IMR-90 (cell line): ENCODE measurements at regions not wholly inside any gene's neighbourhood (a gene's known extent, or its start where the extent isn't known, plus 50 kb on each side); places are given as distances from the start of the nearest gene placed in this dataset.
"Not testable (repeated sequence)": the region's sequence is repeated elsewhere in the genome, so short reads cannot be mapped to it uniquely, and the experiment has no call there.

Experiments used
- ATAC-seq: fragments of 200-7000 bp; cut with Tn5 transposase; 2 replicates; pipeline ENCODE4 v1.9.1; 2020; ENCODE audit warnings: low read depth, mild to moderate bottlenecking, moderate library complexity
- BruUV-seq: library from RNA; stranded (reverse); fragments of 400-500 nt; replicated peaks from 2 replicates; lab custom pipeline; 2021; lab: Mats Ljungman, UMichigan
- CTCF ChIA-PET: fragments of 300-600 bp; formaldehyde crosslinking; extraction: SDS; loops from one replicate; lab custom pipeline; 2021; ENCODE audit warnings: antibody characterized with exemption; lab: Yijun Ruan, JAX
- POLR2A ChIA-PET: fragments of 300-600 bp; sonication (Branson Sonifier 250); formaldehyde crosslinking; loops from one replicate; lab custom pipeline; 2022; ENCODE audit warnings: antibody characterized with exemption; ENCODE audit not compliant: unreplicated experiment; lab: Charles Lee
- DNase-seq: peaks from one replicate; pipeline ENCODE4 v3.0.0; 2013
- H2AFZ ChIP-seq: replicated peaks from 2 replicates; pipeline ENCODE3; 2013; ENCODE audit warnings: low read length, mild to moderate bottlenecking; ENCODE audit not compliant: poor library complexity
- H2AK5ac ChIP-seq: 2 replicates; pipeline ENCODE4 v1.6.1; 2013; ENCODE audit warnings: low read depth, low read length, inconsistent platforms
- H2AK9ac ChIP-seq: replicated peaks from 2 replicates; pipeline ENCODE3; 2013; ENCODE audit warnings: mild to moderate bottlenecking, low read depth, low read length, moderate library complexity; ENCODE audit not compliant: poor library complexity
- H2BK120ac ChIP-seq: 2 replicates; pipeline ENCODE4 v1.6.1; 2013; ENCODE audit warnings: low read depth, low read length, inconsistent platforms
- H2BK15ac ChIP-seq: 3 replicates; pipeline ENCODE4 v1.6.1; 2013; ENCODE audit warnings: low read depth, low read length, inconsistent platforms
- H2BK20ac ChIP-seq: 2 replicates; pipeline ENCODE4 v1.6.1; 2013; ENCODE audit warnings: low read depth, mild to moderate bottlenecking, inconsistent platforms, low read length, moderate library complexity
- H2BK5ac ChIP-seq: 2 replicates; pipeline ENCODE4 v1.6.1; 2013; ENCODE audit warnings: mild to moderate bottlenecking, low read depth, low read length, inconsistent platforms; ENCODE audit not compliant: poor library complexity, severe bottlenecking
- H3K14ac ChIP-seq: replicated peaks from 2 replicates; pipeline ENCODE4 v1.6.1; 2013; ENCODE audit warnings: low read depth, low read length, inconsistent platforms
- H3K18ac ChIP-seq: 2 replicates; pipeline ENCODE4 v1.6.1; 2013; ENCODE audit warnings: low read depth, low read length, control low read depth
- H3K23ac ChIP-seq: 2 replicates; pipeline ENCODE4 v1.6.1; 2013; ENCODE audit warnings: low read depth, low read length, inconsistent platforms
- H3K27ac ChIP-seq: 2 replicates; pipeline ENCODE4 v1.5.1; 2013; ENCODE audit warnings: mild to moderate bottlenecking, control low read depth, low read length; ENCODE audit not compliant: insufficient read depth
- H3K27me3 ChIP-seq: 2 replicates; pipeline ENCODE4 v1.6.1; 2013; ENCODE audit warnings: low read length; ENCODE audit not compliant: control insufficient read depth, insufficient read depth
- H3K36me3 ChIP-seq: 2 replicates; pipeline ENCODE4 v1.6.1; 2013; ENCODE audit warnings: low read length, mixed read lengths; ENCODE audit not compliant: control insufficient read depth, insufficient read depth
- H3K4ac ChIP-seq: 2 replicates; pipeline ENCODE4 v1.6.1; 2013; ENCODE audit warnings: low read depth, low read length, inconsistent platforms
- H3K4me1 ChIP-seq: 2 replicates; pipeline ENCODE4 v1.6.1; 2013; ENCODE audit warnings: low read length, mixed read lengths; ENCODE audit not compliant: control insufficient read depth, insufficient read depth
- H3K4me2 ChIP-seq: 2 replicates; pipeline ENCODE4 v1.6.1; 2013; ENCODE audit warnings: low read depth, mild to moderate bottlenecking, control low read depth, low read length, moderate library complexity
- H3K4me3 ChIP-seq: 2 replicates; pipeline ENCODE4 v1.5.1; 2013; ENCODE audit warnings: low read depth, mild to moderate bottlenecking, control low read depth, low read length, moderate library complexity; ENCODE audit not compliant: insufficient read depth
- H3K56ac ChIP-seq: 2 replicates; pipeline ENCODE4 v1.6.1; 2013; ENCODE audit warnings: low read length, inconsistent platforms; ENCODE audit not compliant: insufficient read depth; ENCODE audit errors: extremely low read depth
- H3K79me1 ChIP-seq, 2 experiments: 2 replicates each; pipeline ENCODE4 v1.6.1; 2013; ENCODE audit warnings: low read length in 2 of 2, inconsistent platforms in 1 of 2, low read depth in 1 of 2
- H3K9ac ChIP-seq: 2 replicates; pipeline ENCODE4 v1.6.1; 2013; ENCODE audit warnings: low read depth, low read length, control low read depth
- H3K9me1 ChIP-seq: 2 replicates; pipeline ENCODE4 v1.6.1; 2013; ENCODE audit warnings: low read length, inconsistent platforms; ENCODE audit not compliant: insufficient read depth
- H3K9me3 ChIP-seq: 2 replicates; pipeline ENCODE4 v1.6.1; 2013; ENCODE audit warnings: low read length; ENCODE audit not compliant: control insufficient read depth, insufficient read depth
- H4K20me1 ChIP-seq: 2 replicates; pipeline ENCODE4 v1.6.1; 2013; ENCODE audit warnings: low read length, inconsistent platforms; ENCODE audit not compliant: insufficient read depth
- H4K5ac ChIP-seq: 2 replicates; pipeline ENCODE4 v1.6.1; 2013; ENCODE audit warnings: mild to moderate bottlenecking, low read depth, low read length, control low read depth
- H4K8ac ChIP-seq, 2 experiments: 2 replicates each; pipeline ENCODE4 v1.6.1; 2013; ENCODE audit warnings: low read depth in 2 of 2, low read length in 2 of 2, control low read depth in 1 of 2, inconsistent platforms in 1 of 2
- H4K91ac ChIP-seq: 2 replicates; pipeline ENCODE4 v1.6.1; 2013; ENCODE audit warnings: low read depth, low read length, inconsistent platforms; ENCODE audit not compliant: insufficient read depth
- CEBPB ChIP-seq: IDR thresholded peaks from 2 replicates; pipeline ENCODE4 v1.6.1; 2012; ENCODE audit warnings: low read depth, low read length, improper control_type of control experiment
- WGBS, 2 experiments: methylation state at CpG; one replicate each; pipeline versions ENCODE4 v1.1.5 to v1.1.7; 2013; ENCODE audit warnings: missing lambda C conversion rate in 2 of 2; ENCODE audit not compliant: insufficient read length in 1 of 2; ENCODE audit errors: extremely low coverage in 2 of 2; 5-methylcytosine and 5-hydroxymethylcytosine counted together
- dilution Hi-C: fragments of 300-500 bp; cut with HindIII; formaldehyde crosslinking; loops from one replicate; pipeline ENCODE4 v1.14.3; 2018; ENCODE audit warnings: low sequenced_read_pairs; ENCODE audit not compliant: unreplicated experiment
- in situ Hi-C: fragments of 300-500 bp; cut with MboI; formaldehyde crosslinking; loops from 3 replicates; pipeline ENCODE4 v1.14.3; 2019; ENCODE audit warnings: low sequenced_read_pairs, inconsistent platforms, mixed read lengths
- intact Hi-C: fragments of 100-400 bp; cut with micrococcal nuclease; formaldehyde crosslinking; loops from 2 replicates; pipeline ENCODE4 v1.10.0; 2022

DNA sequence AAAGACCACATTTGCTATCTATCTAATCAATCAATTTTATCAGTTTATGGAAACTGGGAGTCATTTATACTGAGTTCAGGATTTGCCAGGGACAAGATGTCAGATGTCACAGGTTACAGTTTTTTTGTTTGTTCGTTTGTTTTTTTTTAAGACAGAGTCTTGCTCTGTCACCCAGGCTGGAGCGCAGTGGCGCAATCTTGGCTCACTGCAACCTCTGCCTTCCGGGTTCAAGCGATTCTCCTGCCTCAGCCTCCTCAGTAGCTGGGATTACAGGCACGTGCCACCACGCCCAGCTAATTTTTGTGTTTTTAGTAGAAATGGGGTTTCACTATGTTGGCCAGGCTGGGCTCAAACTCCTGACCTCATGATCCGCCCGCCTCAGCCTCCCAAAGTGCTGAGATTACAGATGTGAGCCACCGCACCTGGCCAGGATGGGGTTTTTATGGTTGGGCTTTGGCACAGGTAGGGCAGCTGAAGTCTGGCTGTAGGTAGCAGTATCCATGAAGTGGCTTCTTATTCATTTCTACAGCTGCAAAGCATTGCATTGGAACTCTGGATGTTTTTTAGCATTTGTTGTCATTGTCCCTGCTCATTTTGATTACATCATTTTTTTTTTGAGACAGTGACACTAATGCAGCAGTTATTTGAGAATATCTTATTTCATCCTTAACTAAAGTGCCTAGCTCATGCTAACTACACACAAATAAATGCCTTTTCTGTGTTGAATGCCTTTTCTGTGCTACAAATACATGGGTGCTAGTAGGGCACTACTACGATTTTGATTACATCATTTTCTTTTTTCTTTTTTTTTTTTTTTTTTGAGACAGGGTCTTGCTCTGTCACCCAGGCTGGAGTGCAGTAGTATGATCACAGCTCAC, 96.2 kb downstream of the HAUS1 start:
- in situ Hi-C loops, DNase-seq, H2AK9ac ChIP-seq, H2BK5ac ChIP-seq, H3K14ac ChIP-seq, H3K27ac ChIP-seq, dilution Hi-C loops, H3K18ac ChIP-seq, H2BK120ac ChIP-seq, H3K9me1 ChIP-seq, H3K4me3 ChIP-seq, BruUV-seq, intact Hi-C loops, H3K27me3 ChIP-seq, H3K56ac ChIP-seq, H2AFZ ChIP-seq, H3K23ac ChIP-seq, H3K36me3 ChIP-seq, H4K8ac ChIP-seq, H3K4ac ChIP-seq, H2BK20ac ChIP-seq, ATAC-seq, H4K91ac ChIP-seq, H2BK15ac ChIP-seq, H3K9ac ChIP-seq, H3K9me3 ChIP-seq, H3K4me2 ChIP-seq, H4K5ac ChIP-seq: not testable (repeated sequence)
- peak overlapping the region; percentile 52; the same call in 1 of the 2 replicates for H2AK5ac ChIP-seq
- 100% methylated on average over 2 of the region's 11 CpGs; no CpG with 5 or more reads in 1 of the 2 experiments for WGBS, 2 experiments
- H4K20me1 ChIP-seq: peaks cover 28% of the 10 kb centered on the region; the same call in 1 of the 2 replicates
- peaks cover 13% of the 10 kb centered on the region for H3K4me1 ChIP-seq
- TF ChIP-seq CEBPB: 0 out of 2 replicates have a peak, but pooled peaks have one; percentile 10
- ChIA-PET CTCF (interaction anchor here (0.6 kb wide), 1 partner anchor 12 kb away, joined by 4 read pairs; no protein-coding TSS in a partner anchor), POLR2A (interaction anchor here (0.6 kb wide), 1 partner anchor 74 kb away, joined by 4 read pairs; no protein-coding TSS in a partner anchor)
- peaks cover 26 to 68% of the 10 kb centered on the region in 2 experiments for H3K79me1 ChIP-seq
